Lung (tissue), 11 donors: ENCODE measurements at regions not wholly inside any gene's neighbourhood (a gene's known extent, or its start where the extent isn't known, plus 50 kb on each side); places are given as distances from the start of the nearest gene placed in this dataset.

Source experiments
- ATAC-seq: fragments of 200-7000 bp; cut with Tn5 transposase; one replicate; pipeline ENCODE4 v1.9.1; 2020; ENCODE audit warnings: moderate number of reproducible peaks; ENCODE audit not compliant: insufficient read depth, low FRiP score
- DNase-seq, 3 donors: peaks; one replicate each; pipeline ENCODE4 v3.0.0-alpha.2; 2013 to 2017
- H3K27ac ChIP-seq, 2 donors: one replicate each; pipeline ENCODE4 v1.5.1; 2013; ENCODE audit warnings: mild to moderate bottlenecking in 2 of 2, moderate library complexity in 2 of 2, control low read depth in 1 of 2, inconsistent platforms in 1 of 2, low read depth in 1 of 2, low read length in 1 of 2
- H3K27me3 ChIP-seq, 3 donors: one replicate each; pipeline ENCODE4 v1.5.1; 2013; ENCODE audit warnings: low read length in 2 of 3; ENCODE audit not compliant: control insufficient read depth in 3 of 3, insufficient read depth in 3 of 3
- H3K36me3 ChIP-seq, 4 donors: one replicate each; pipeline ENCODE4 v1.5.1; 2013; ENCODE audit warnings: low read length in 4 of 4, mild to moderate bottlenecking in 1 of 4, moderate library complexity in 1 of 4; ENCODE audit not compliant: control insufficient read depth in 4 of 4, insufficient read depth in 4 of 4
- H3K4me1 ChIP-seq, 5 donors: one replicate each; pipeline ENCODE4 v1.5.1; 2013; ENCODE audit warnings: low read length in 5 of 5, mild to moderate bottlenecking in 2 of 5, moderate library complexity in 1 of 5; ENCODE audit not compliant: control insufficient read depth in 5 of 5, insufficient read depth in 5 of 5
- H3K4me3 ChIP-seq: one replicate; pipeline ENCODE4 v1.5.1; 2013; ENCODE audit warnings: mild to moderate bottlenecking, control low read depth, moderate library complexity
- H3K9ac ChIP-seq, 2 donors: one replicate each; pipeline ENCODE4 v1.5.1; 2013; ENCODE audit warnings: low read length in 2 of 2, control low read depth in 1 of 2; ENCODE audit not compliant: insufficient read depth in 1 of 2
- H3K9me3 ChIP-seq, 4 donors: one replicate each; pipeline ENCODE4 v1.5.1; 2013; ENCODE audit warnings: low read length in 3 of 4, mild to moderate bottlenecking in 1 of 4, moderate library complexity in 1 of 4; ENCODE audit not compliant: control insufficient read depth in 4 of 4, insufficient read depth in 3 of 4
- CTCF ChIP-seq: IDR thresholded peaks from 2 replicates; pipeline ENCODE4 v1.5.1; 2012; ENCODE audit warnings: mild to moderate bottlenecking; ENCODE audit errors: control extremely low read depth, extremely low read depth
- WGBS, 2 donors: extraction: QIAGEN DNeasy Blood & Tissue Kit; methylation state at CpG; one replicate each; pipeline ENCODE4 v1.1.7; 2013; 5-methylcytosine and 5-hydroxymethylcytosine counted together
- donor health status: control.
- donor health status: control.
- donor health status: Bipolar disorder and iron deficiency.
- donor health status: healthy.
- donor health status: DM: yes; HTN: yes; CAD: no.

GRCh38 chr12:86543716-86544115 is 287.5 kb upstream of the MGAT4C start:
- H3K27ac ChIP-seq = no peak overlapping the region
- ATAC-seq = no peak
- H3K4me1 ChIP-seq = no peaks in the 10 kb centered on the region
- WGBS, 2 donors = 41 to 49% methylated on average over 3 of the region's 3 CpGs
- no peaks in the 10 kb centered on the region for H3K36me3 ChIP-seq
- DNase-seq = no peak
- no peaks in the 10 kb centered on the region for H3K9me3 ChIP-seq
- no peak overlapping the region for H3K9ac ChIP-seq
- H3K27me3 ChIP-seq = no peaks in the 10 kb centered on the region
- no peak for TF ChIP-seq CTCF
- no peak overlapping the region for H3K4me3 ChIP-seq

DNA sequence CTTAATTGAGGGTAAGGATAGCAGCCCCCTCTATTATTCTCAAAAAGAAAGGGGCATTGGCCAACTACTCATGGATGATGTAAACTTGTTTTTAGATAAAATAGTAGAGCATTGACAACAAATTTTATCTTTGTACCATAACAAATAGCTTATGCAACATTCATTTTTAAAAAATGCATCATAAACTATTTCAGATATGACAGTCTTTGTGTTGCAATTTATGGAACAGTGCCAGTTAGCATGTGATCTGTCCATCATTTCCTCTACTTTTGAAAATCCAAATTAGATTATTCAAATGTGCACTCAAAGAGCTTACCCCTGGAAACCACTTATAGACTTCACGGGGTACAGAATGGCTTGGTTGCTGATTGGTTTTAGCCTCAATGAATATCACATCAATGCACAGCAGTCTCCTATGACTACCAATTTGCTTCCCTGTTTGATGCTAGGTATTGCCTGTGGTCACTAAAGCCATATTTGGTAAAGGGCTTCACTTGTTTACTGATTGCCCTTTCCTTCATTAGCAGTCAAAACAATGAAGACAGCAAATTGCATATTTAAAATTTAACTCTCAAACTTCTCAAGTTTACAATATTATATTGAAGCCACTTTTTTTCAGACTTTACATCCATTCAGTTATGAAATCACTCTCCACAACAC is 274.9 kb upstream of the MGAT4C start:
- no peak for TF ChIP-seq CTCF
- H3K9me3 ChIP-seq = peaks cover 0 to 3% (median 0%) of the 10 kb centered on the region in 4 donors
- H3K4me1 ChIP-seq = no peaks in the 10 kb centered on the region
- ATAC-seq = no peak
- DNase-seq = no peak
- H3K27me3 ChIP-seq = no peaks in the 10 kb centered on the region
- no peak overlapping the region for H3K4me3 ChIP-seq
- H3K9ac ChIP-seq = no peak overlapping the region
- H3K36me3 ChIP-seq = no peaks in the 10 kb centered on the region
- 71 to 80% methylated on average over 1 of the region's 1 CpG for WGBS, 2 donors
- H3K27ac ChIP-seq = no peak overlapping the region

GRCh38 chr12:86526060-86526595 is 269.9 kb upstream of the MGAT4C start:
- H3K4me1 ChIP-seq = no peaks in the 10 kb centered on the region
- no peaks in the 10 kb centered on the region for H3K36me3 ChIP-seq
- DNase-seq (no peak), ATAC-seq (no peak)
- 92 to 94% methylated on average over 4 of the region's 4 CpGs for WGBS, 2 donors
- no peak for TF ChIP-seq CTCF
- no peak overlapping the region for H3K4me3 ChIP-seq
- no peaks in the 10 kb centered on the region for H3K27me3 ChIP-seq
- H3K27ac ChIP-seq = no peak overlapping the region
- H3K9me3 ChIP-seq = peaks cover 0 to 12% (median 8%) of the 10 kb centered on the region in 4 donors
- no peak overlapping the region for H3K9ac ChIP-seq
